Adipocyte (in vitro differentiated cells): ENCODE measurements at regions not wholly inside any gene's neighbourhood (a gene's known extent, or its start where the extent isn't known, plus 50 kb on each side); places are given as distances from the start of the nearest gene placed in this dataset.

Experiments
- DNase-seq: peaks from one replicate; pipeline ENCODE4 v3.0.0-alpha.2; 2015; ENCODE audit warnings: low read depth
- H3K27me3 ChIP-seq: replicated peaks from 2 replicates; pipeline ENCODE4 v1.7.0; 2013; ENCODE audit warnings: mild to moderate bottlenecking, low read length, moderate library complexity; ENCODE audit not compliant: control insufficient read depth, insufficient read depth
- H3K36me3 ChIP-seq: 2 replicates; pipeline ENCODE4 v1.7.0; 2013; ENCODE audit warnings: low read length, mild to moderate bottlenecking, moderate library complexity; ENCODE audit not compliant: control insufficient read depth, insufficient read depth, severe bottlenecking
- H3K4me1 ChIP-seq: 2 replicates; pipeline ENCODE4 v1.7.0; 2013; ENCODE audit warnings: mild to moderate bottlenecking, low read length, moderate library complexity; ENCODE audit not compliant: control insufficient read depth, insufficient read depth
- H3K4me3 ChIP-seq: 2 replicates; pipeline ENCODE4 v1.7.0; 2013; ENCODE audit warnings: mild to moderate bottlenecking, low read length, moderate library complexity
- H3K9ac ChIP-seq: 2 replicates; pipeline ENCODE4 v1.7.0; 2013; ENCODE audit warnings: mild to moderate bottlenecking, low read length, moderate library complexity
- H3K9me3 ChIP-seq: 2 replicates; pipeline ENCODE4 v1.7.0; 2013; ENCODE audit warnings: mild to moderate bottlenecking, low read length, moderate library complexity; ENCODE audit not compliant: control insufficient read depth

DNA sequence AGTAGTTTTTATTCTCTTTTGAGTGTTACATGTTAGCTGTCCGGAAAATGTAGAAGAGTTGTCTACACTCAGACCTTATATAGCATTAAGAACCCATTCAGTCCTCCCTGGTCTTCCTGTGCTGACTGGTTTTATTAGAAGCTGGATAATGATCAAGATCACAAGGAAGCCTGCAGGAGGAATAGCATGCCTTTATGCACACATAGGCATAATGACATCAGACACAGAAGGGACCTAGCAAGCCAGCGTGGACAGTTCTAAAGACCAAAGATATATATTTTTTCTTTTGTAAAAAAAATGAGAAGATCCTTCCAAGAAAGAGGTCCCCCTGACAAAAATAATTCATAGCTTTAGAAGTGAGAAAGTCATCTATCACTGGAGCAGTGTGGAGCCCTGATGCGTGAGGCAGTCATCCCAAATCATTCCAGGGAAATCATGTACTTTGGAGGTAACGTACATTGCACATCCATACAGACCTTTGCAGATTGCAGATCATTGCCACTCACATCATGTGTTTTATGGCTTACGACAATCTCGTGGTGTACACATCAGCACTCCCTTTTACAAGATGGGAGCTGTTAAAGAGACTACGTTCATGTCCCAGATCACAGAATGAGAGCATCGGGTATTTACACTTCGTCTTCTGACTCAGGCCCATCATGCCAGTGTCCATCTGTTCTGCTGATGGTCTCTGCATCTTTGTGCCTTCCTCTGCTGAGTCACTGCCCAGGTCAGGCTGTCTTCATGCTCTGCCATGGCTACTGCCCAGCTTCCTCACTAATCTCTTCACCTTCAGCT lies 334.0 kb downstream of the SOCS6 start:
- no peak overlapping the region for H3K9ac ChIP-seq
- H3K36me3 ChIP-seq = no peaks in the 10 kb centered on the region
- no peak for DNase-seq
- no peaks in the 10 kb centered on the region for H3K27me3 ChIP-seq
- H3K4me3 ChIP-seq = no peak overlapping the region
- H3K9me3 ChIP-seq = no peaks in the 10 kb centered on the region
- H3K4me1 ChIP-seq = no peaks in the 10 kb centered on the region

DNA sequence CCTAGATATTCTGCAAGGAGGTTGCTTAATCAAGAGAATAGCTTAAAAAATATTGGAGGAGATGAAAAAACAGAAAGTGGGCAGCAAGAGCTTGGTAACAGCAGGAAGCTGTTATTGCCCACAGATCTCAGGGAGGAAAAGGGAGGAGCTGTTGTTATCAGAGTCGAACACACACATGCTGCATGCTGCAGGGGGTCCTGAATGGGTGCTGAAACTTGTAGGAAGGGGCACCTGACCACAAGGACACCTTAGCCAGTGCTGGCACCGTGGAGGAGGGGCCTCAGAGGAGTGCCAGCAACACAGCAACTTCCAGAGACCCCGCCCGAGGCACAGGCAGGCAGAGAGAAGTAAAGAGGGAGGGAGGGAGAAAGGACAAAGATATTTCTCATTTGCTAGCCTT lies 332.9 kb downstream of the SOCS6 start:
- H3K9me3 ChIP-seq = no peaks in the 10 kb centered on the region
- no peak overlapping the region for H3K9ac ChIP-seq
- no peaks in the 10 kb centered on the region for H3K36me3 ChIP-seq
- no peak for DNase-seq
- H3K4me1 ChIP-seq = no peaks in the 10 kb centered on the region
- no peaks in the 10 kb centered on the region for H3K27me3 ChIP-seq
- no peak overlapping the region for H3K4me3 ChIP-seq

DNA sequence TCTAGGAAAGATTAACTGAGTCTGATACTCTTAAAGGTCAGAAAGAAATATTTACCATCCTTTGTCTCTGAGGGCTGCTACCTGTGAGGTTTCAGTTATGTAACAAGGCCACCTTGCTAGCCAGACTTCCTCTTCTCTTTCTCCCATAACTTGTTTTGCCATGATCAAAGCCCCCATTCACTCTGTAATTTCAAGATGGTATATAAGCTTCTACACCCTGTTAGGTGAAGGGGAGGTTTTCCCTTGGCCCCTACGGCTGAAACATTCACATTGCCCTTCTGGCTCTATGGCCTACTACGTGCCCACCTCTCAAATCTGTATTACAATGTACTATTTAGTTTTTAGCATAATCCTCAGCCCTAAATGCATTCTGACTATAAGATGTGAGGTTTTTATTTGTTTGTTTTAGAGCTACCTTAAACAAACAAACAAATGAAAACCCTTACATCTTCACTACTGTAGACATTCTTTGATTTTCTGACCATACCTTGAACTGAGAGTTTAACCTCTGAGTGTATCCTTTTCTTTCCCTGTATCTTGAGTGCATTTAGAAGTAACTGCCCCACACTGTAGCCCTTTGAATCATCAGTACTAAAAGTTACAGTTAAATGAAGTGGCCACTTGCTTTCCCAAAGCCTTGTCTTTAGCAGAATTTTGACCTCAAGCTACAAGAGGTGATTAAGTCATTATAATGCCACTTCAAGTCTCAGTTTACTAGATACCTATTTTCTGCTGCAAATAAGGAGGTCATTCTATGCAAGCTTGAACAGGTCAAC lies 332.2 kb downstream of the SOCS6 start:
- DNase-seq = no peak
- Histone ChIP-seq H3K27me3 (no peaks in the 10 kb centered on the region), H3K4me3 (no peak overlapping the region), H3K36me3 (no peaks in the 10 kb centered on the region), H3K9ac (no peak overlapping the region), H3K9me3 (no peaks in the 10 kb centered on the region), H3K4me1 (no peaks in the 10 kb centered on the region)

DNA sequence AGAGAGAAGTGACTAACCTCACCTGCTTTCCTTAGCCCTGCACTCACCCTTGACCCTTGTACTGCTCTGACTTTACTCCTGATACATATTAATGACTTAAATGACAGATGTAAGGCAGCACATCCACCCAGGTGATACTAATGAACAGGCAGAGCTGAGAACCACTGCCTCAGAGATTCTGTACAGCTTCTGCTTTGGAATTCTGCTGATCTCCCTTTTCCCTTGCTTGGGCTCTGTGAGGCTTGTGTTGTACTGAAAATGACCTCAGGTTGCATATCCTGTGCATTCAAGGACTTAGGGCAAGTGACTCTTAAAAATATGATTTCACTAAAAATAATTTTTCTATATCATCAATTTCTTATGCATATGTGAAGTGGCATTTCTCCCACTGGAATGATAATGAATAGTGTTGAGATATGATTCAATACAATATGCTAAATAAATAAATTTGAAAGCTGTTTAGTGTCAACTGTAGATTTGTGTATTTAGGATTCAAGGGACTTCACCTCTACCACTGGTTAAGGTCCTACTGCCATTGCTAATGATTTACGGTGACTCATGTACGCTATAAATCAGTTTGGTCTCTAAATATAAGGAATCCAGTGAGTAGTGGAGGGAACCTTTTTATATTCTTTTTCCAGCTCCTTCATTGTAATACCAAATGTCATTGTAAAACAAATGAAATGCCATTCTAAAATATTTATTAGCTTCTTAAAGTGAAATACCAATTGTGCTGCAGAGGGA lies 328.3 kb downstream of the SOCS6 start:
- no peaks in the 10 kb centered on the region for H3K9me3 ChIP-seq
- H3K9ac ChIP-seq = no peak overlapping the region
- H3K4me3 ChIP-seq = no peak overlapping the region
- no peaks in the 10 kb centered on the region for H3K36me3 ChIP-seq
- H3K27me3 ChIP-seq = no peaks in the 10 kb centered on the region
- no peak for DNase-seq
- no peaks in the 10 kb centered on the region for H3K4me1 ChIP-seq

DNA sequence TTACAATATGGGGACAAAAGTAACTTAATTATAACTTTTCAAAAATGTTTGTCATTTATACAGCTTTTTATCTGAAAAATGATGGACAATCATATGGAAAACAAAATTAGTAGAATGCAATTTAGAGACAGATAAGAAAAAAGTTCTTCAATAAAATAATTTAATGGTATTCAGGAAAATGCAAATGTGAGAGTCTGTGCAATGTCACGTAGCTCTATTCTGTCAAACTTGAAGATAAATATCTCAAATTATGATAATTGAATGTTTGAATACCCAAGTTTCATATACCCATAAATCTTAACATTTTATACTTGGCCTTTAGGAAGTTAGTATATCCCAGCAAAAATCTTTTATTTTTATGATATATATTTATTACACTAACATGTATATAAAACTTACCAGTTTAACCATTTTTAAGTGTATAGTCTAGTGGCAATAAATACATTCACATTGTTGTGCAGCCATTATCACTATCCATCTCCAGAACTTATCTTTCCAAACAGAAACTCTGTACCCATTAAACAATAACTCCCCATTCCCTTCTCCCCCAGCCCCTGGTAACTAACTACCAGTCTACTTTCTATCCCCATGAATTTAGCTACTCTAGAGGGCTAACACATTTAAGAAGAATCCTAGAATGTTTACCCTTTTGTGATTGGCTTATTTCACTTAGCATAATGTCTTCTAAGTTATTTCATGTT lies 311.5 kb downstream of the SOCS6 start:
- Histone ChIP-seq H3K9ac (no peak overlapping the region), H3K4me3 (no peak overlapping the region)

DNA sequence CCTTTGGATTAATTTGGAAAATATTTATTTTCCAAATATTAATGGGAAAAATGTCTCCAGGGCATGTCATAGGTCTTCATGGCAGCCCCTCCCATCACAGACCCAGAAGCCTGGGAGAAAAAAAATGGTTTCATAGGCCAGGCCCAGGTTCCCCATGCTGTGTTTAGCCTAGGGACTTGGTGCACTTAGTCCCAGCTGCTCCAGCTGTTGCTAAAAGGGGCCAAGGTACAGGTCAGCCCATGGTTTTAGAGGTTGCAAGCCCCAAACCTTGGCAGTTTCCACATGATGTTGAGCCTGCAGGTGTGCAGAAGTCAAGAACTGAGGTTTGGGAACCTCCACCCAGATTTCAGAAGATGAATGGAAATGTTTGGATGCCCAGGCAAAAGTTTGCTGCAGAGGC lies 309.6 kb downstream of the SOCS6 start:
- no peak for DNase-seq
- Histone ChIP-seq H3K9ac (no peak overlapping the region), H3K4me1 (no peaks in the 10 kb centered on the region), H3K4me3 (no peak overlapping the region), H3K9me3 (no peaks in the 10 kb centered on the region), H3K36me3 (no peaks in the 10 kb centered on the region), H3K27me3 (no peaks in the 10 kb centered on the region)

More for the DNA sequence above, 311.5 kb downstream of the SOCS6 start:
- Histone ChIP-seq H3K4me1 (no peaks in the 10 kb centered on the region), H3K9me3 (no peaks in the 10 kb centered on the region), H3K27me3 (no peaks in the 10 kb centered on the region), H3K36me3 (no peaks in the 10 kb centered on the region)
- no peak for DNase-seq

DNA sequence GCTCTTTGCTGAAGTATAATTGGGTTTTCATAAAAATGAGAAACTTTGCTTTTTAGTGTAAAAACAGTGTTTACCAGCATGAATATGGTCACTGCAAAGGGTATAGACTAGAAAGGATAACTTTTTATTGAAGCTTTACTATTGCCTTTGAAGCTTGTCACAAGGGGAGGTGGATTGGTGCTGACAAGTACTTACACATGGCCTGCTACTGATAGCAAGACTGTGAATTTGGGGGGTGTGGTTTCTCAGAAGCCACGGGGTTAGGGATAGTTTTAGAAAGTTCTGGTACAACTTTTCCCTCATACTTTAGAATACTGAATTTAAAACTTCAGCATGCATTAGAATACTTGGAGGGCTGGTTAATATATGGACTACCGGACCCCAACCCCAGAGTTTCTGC lies 294.1 kb downstream of the SOCS6 start:
- peaks cover 19% of the 10 kb centered on the region for H3K9me3 ChIP-seq
- H3K4me3 ChIP-seq = no peak overlapping the region
- H3K9ac ChIP-seq = no peak overlapping the region
- H3K36me3 ChIP-seq = no peaks in the 10 kb centered on the region
- no peaks in the 10 kb centered on the region for H3K4me1 ChIP-seq
- H3K27me3 ChIP-seq = no peaks in the 10 kb centered on the region
- DNase-seq = no peak

DNA sequence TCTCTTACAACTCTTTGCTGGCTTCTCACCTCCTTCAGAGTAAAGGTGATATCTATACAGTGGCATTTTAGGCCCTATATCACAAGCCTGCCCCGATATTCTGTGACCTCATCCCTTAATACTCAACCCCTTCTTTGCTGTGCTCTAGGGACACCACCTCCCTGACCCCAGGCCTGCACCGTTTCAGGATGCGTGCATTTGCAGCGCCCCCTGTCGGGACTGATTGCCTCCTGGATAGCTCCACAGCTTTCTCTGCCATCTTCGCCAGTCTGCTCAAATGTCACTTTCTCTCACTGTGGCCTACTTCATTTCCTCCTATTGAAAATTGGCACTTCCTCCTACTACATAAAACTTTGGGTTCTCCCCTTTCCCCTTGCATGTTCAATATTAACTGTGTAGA lies 289.6 kb downstream of the SOCS6 start:
- H3K9ac ChIP-seq = no peak overlapping the region
- H3K4me3 ChIP-seq = no peak overlapping the region
- no peaks in the 10 kb centered on the region for H3K4me1 ChIP-seq
- no peaks in the 10 kb centered on the region for H3K27me3 ChIP-seq
- no peak for DNase-seq
- no peaks in the 10 kb centered on the region for H3K9me3 ChIP-seq
- H3K36me3 ChIP-seq = no peaks in the 10 kb centered on the region

DNA sequence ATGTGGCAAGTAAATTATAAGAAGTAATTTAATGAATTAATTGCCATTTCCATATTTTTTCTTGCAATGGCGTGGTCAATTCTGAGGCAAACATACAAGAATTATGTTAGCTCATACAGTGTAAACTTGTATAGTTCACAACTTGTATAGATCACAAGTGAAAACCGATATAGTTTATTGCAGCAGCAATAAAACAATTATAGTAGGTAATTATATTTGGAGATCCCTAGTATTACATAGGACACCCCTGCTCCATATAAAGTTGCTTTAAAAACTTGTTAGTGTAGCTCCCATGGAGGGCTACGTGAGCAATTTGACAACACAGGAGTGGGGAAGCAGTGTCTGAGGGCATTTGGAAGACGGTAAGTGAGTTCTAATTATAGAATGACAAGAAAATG lies 288.2 kb downstream of the SOCS6 start:
- Histone ChIP-seq H3K4me3 (no peak overlapping the region), H3K27me3 (no peaks in the 10 kb centered on the region), H3K4me1 (no peaks in the 10 kb centered on the region), H3K9ac (no peak overlapping the region), H3K36me3 (no peaks in the 10 kb centered on the region), H3K9me3 (no peaks in the 10 kb centered on the region)
- DNase-seq = no peak

DNA sequence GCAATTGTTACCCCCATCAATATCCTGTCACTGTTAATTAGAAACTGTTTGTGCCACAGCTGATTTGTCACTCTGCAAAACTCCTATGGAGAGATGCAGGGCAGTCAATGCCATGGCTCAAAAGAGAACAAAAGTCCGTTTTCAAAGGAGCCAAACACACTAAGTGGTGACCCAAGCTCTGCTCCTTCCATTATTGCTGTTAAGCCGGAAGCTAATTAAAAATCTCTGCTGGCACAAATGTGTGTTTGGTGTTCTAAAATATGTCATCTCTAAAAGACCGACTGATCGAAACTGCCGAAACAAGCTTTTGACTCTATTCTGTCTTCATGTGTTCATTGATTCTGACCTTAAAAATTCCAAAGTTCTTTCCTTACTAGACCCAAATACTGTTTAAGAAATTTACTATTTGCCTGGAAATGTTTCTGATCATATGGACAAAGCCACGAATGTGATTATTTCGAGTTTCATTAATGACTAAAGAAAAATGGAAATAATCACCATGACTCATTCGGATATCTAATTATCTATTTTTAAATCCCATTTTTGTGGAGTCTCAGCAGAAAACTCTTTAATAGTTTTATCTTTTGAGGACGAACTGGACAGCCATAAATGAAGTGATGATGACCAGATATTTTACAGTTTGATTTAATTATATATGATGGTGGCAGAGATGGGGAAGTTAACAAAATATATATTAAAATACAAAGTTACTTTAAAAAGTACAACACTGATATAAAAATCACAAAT lies 287.6 kb downstream of the SOCS6 start:
- no peak for DNase-seq
- Histone ChIP-seq H3K9ac (no peak overlapping the region), H3K4me3 (no peak overlapping the region), H3K4me1 (no peaks in the 10 kb centered on the region), H3K27me3 (no peaks in the 10 kb centered on the region), H3K9me3 (no peaks in the 10 kb centered on the region), H3K36me3 (no peaks in the 10 kb centered on the region)
